Endothelial cell of umbilical vein (primary cell): ENCODE measurements at regions not wholly inside any gene's neighbourhood (a gene's known extent, or its start where the extent isn't known, plus 50 kb on each side); places are given as distances from the start of the nearest gene placed in this dataset.

Experiments used
- BruUV-seq: library from RNA; stranded (reverse); fragments of 400-500 nt; replicated peaks from 2 replicates; lab custom pipeline; 2021; lab: Mats Ljungman, UMichigan
- CTCF ChIA-PET: fragments of 300-600, 350-600 bp; sonication (Branson Sonifier 250); formaldehyde crosslinking; loops from one replicate; lab custom pipeline; 2021; ENCODE audit warnings: antibody characterized with exemption, inconsistent platforms; lab: Charles Lee
- POLR2A ChIA-PET: fragments of 300-600, 350-600 bp; sonication (Branson Sonifier 250); formaldehyde crosslinking; loops from one replicate; lab custom pipeline; 2021; ENCODE audit warnings: antibody characterized with exemption, inconsistent platforms; lab: Charles Lee
- DNase-seq: peaks from one replicate; pipeline ENCODE4 v3.0.0-alpha.2; 2011; ENCODE audit warnings: low read depth, low spot score
- FAIRE-seq: peaks from 2 replicates; lab custom pipeline; 2011; peaks lifted over from hg19 to GRCh38; lab: Jason Lieb, UNC
- H2AFZ ChIP-seq: 2 replicates; pipeline ENCODE4 v1.6.0; 2012; ENCODE audit warnings: low read depth, low read length, control low read depth, inconsistent platforms
- H3K27ac ChIP-seq: 2 replicates; pipeline ENCODE4 v1.5.1; 2011; ENCODE audit warnings: low read depth, mild to moderate bottlenecking, control low read depth, low read length, moderate library complexity; ENCODE audit not compliant: insufficient read depth
- H3K27me3 ChIP-seq, 2 experiments: 2 replicates each; pipeline versions ENCODE4 v1.6.0 to v1.6.1; 2011; ENCODE audit warnings: low read length in 2 of 2, mixed read lengths in 1 of 2; ENCODE audit not compliant: control insufficient read depth in 2 of 2, insufficient read depth in 2 of 2
- H3K36me3 ChIP-seq, 2 experiments: 2 replicates in 1 of 2; 3 replicates in 1 of 2; pipeline ENCODE4 v1.5.1; 2011; ENCODE audit warnings: low read length in 2 of 2, mild to moderate bottlenecking in 1 of 2, moderate library complexity in 1 of 2; ENCODE audit not compliant: control insufficient read depth in 2 of 2, insufficient read depth in 2 of 2; ENCODE audit errors: extremely low read depth in 1 of 2
- H3K4me1 ChIP-seq: 3 replicates; pipeline ENCODE4 v1.5.1; 2011; ENCODE audit warnings: mild to moderate bottlenecking, low read length; ENCODE audit not compliant: control insufficient read depth, insufficient read depth; ENCODE audit errors: extremely low read depth
- H3K4me2 ChIP-seq: 2 replicates; pipeline ENCODE4 v1.6.1; 2011; ENCODE audit warnings: low read length, control low read depth, mixed read lengths; ENCODE audit not compliant: insufficient read depth
- H3K4me3 ChIP-seq, 3 experiments: fragments of 200-600 bp in 1 of 3; sonication (generic), shearing (Covaris generic) in 1 of 3; replicated peaks in 1 of 3; 2 replicates each; pipeline ENCODE4 v1.5.1; 2011 to 2016; ENCODE audit warnings: control low read depth in 3 of 3, low read length in 3 of 3, mild to moderate bottlenecking in 2 of 3, inconsistent platforms in 1 of 3, low read depth in 1 of 3, moderate library complexity in 1 of 3; ENCODE audit not compliant: insufficient read depth in 1 of 3
- H3K79me2 ChIP-seq: 2 replicates; pipeline ENCODE4 v1.6.0; 2012; ENCODE audit warnings: low read length, inconsistent platforms; ENCODE audit not compliant: control insufficient read depth, insufficient read depth
- H3K9ac ChIP-seq: replicated peaks from 2 replicates; pipeline ENCODE3; 2011; ENCODE audit warnings: low read length, control low read depth; ENCODE audit not compliant: insufficient read depth; ENCODE audit errors: extremely low read depth
- H3K9me1 ChIP-seq: replicated peaks from 3 replicates; pipeline ENCODE4 v1.6.0; 2011; ENCODE audit warnings: mild to moderate bottlenecking, low read length; ENCODE audit not compliant: control insufficient read depth, insufficient read depth; ENCODE audit errors: extremely low read depth
- H3K9me3 ChIP-seq: replicated peaks from 2 replicates; pipeline ENCODE4 v1.5.1; 2012; ENCODE audit warnings: low read length, inconsistent platforms; ENCODE audit not compliant: control insufficient read depth, insufficient read depth
- H4K20me1 ChIP-seq: replicated peaks from 2 replicates; pipeline ENCODE3; 2011; ENCODE audit warnings: mild to moderate bottlenecking, low read length; ENCODE audit not compliant: control insufficient read depth, insufficient read depth; ENCODE audit errors: extremely low read depth
- EZH2 ChIP-seq: IDR thresholded peaks from 2 replicates; pipeline ENCODE4 v1.6.1; 2012; ENCODE audit warnings: borderline replicate concordance, low read depth, mild to moderate bottlenecking, moderate library complexity, low read length, inconsistent platforms; ENCODE audit not compliant: severe bottlenecking
- FOS ChIP-seq: IDR thresholded peaks from 2 replicates; pipeline ENCODE4 v1.6.1; 2011; ENCODE audit warnings: mild to moderate bottlenecking, low read length, moderate library complexity, borderline replicate concordance; ENCODE audit not compliant: insufficient read depth
- GATA2 ChIP-seq: IDR thresholded peaks from 2 replicates; pipeline ENCODE4 v1.7.0; 2011; ENCODE audit warnings: low read depth, mild to moderate bottlenecking, moderate library complexity, mixed read lengths, low read length; ENCODE audit not compliant: insufficient read length, insufficient read depth
- JUN ChIP-seq: IDR thresholded peaks from 2 replicates; pipeline ENCODE4 v1.6.1; 2011; ENCODE audit warnings: borderline replicate concordance, low read depth; ENCODE audit not compliant: insufficient read length, insufficient read depth
- MYC ChIP-seq: IDR thresholded peaks from one replicate; pipeline ENCODE4 v1.6.1; 2011; ENCODE audit warnings: mild to moderate bottlenecking, low read depth, low read length
- POLR2A ChIP-seq: IDR thresholded peaks from 2 replicates; pipeline ENCODE4 v1.6.1; 2012; ENCODE audit warnings: low read depth, mild to moderate bottlenecking, control low read depth, low read length
- POLR2AphosphoS5 ChIP-seq: IDR thresholded peaks from 2 replicates; pipeline ENCODE4 v1.6.1; 2012; ENCODE audit warnings: low read depth, mild to moderate bottlenecking, control low read depth, low read length, moderate library complexity; ENCODE audit not compliant: insufficient read depth
- dilution Hi-C: fragments of 300-500 bp; cut with MboI; formaldehyde crosslinking; loops from one replicate; pipeline ENCODE4 v1.15.0; 2019; ENCODE audit warnings: low sequenced_read_pairs; ENCODE audit not compliant: extremely low pct_ligation_motif_present
- intact Hi-C: fragments of 100-400 bp; cut with micrococcal nuclease; formaldehyde crosslinking; loops from one replicate; pipeline ENCODE4 v1.10.0; 2022
- TF ChIP-seq, protein P1 (sequence below), 2 donors: IDR thresholded peaks; 1 replicate in 1 of 2; 2 replicates in 1 of 2; pipeline ENCODE4 v1.5.1; 2011; ENCODE audit warnings: low read length in 2 of 2, mild to moderate bottlenecking in 2 of 2, moderate library complexity in 2 of 2, control low read depth in 1 of 2, inconsistent platforms in 1 of 2, low read depth in 1 of 2; ENCODE audit not compliant: insufficient read depth in 1 of 2; ENCODE audit errors: extremely low read depth in 1 of 2
- TF ChIP-seq, protein P2 (sequence below): IDR thresholded peaks from 2 replicates; pipeline ENCODE4 v1.6.1; 2011; ENCODE audit not compliant: insufficient read depth, insufficient read length

DNA sequence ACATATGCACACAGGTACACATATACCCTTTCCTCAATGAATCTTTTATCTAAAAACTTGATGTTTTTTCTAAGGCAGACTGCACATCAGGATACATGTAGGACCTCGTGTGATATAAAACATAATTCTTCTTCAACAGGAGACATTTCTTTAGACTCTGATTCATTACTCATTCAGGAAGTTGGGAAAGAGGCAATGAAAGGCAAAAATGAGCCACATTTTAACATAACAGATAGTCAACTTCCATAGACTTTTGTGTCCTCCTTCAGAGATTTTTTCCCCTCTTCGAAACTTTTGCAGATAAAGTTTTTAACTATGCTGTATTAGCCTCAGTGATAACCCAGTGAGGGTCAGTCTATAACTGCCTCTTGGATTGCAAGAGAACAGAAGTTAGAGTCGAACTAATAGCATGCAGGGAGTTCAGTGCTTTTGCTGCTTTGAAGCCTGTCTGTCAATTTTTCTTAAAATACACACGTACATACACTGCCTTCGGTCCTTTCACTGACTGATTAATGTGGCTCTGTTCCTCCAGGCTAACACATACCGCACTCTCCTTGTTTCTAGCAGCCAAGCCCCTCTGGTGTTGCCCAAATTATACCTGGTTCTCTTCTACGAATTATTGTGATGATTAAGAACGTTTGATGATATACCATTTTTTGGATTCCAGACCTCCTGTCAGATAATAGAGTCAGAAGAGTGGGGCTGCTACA, 562.5 kb upstream of the MAP3K7 start:
- Histone ChIP-seq H3K9me1 (no peaks in the 10 kb centered on the region), H3K4me3 (no peak overlapping the region), H3K4me2 (no peak overlapping the region), H3K9ac (no peak overlapping the region), H3K27me3 (no peaks in the 10 kb centered on the region), H3K27ac (no peak overlapping the region), H3K9me3 (no peaks in the 10 kb centered on the region), H2AFZ (no peak overlapping the region), H3K79me2 (no peaks in the 10 kb centered on the region), H4K20me1 (no peaks in the 10 kb centered on the region), H3K4me1 (no peaks in the 10 kb centered on the region), H3K36me3 (no peaks in the 10 kb centered on the region)
- ChIA-PET POLR2A (no interaction called here), CTCF (no interaction called here)
- FAIRE-seq (no peak), DNase-seq (no peak)
- TF ChIP-seq, protein P1, sequence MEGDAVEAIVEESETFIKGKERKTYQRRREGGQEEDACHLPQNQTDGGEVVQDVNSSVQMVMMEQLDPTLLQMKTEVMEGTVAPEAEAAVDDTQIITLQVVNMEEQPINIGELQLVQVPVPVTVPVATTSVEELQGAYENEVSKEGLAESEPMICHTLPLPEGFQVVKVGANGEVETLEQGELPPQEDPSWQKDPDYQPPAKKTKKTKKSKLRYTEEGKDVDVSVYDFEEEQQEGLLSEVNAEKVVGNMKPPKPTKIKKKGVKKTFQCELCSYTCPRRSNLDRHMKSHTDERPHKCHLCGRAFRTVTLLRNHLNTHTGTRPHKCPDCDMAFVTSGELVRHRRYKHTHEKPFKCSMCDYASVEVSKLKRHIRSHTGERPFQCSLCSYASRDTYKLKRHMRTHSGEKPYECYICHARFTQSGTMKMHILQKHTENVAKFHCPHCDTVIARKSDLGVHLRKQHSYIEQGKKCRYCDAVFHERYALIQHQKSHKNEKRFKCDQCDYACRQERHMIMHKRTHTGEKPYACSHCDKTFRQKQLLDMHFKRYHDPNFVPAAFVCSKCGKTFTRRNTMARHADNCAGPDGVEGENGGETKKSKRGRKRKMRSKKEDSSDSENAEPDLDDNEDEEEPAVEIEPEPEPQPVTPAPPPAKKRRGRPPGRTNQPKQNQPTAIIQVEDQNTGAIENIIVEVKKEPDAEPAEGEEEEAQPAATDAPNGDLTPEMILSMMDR (IDR thresholded peaks at IDR 0.05; ENCODE audit: extremely low read depth in 1 of 2, insufficient read depth in 1 of 2, low read depth in 1 of 2, low read length in 2 of 2) = no peak
- no peak for TF ChIP-seq FOS
- TF ChIP-seq POLR2A = no peak
- no peak for TF ChIP-seq JUN
- TF ChIP-seq, protein P2, sequence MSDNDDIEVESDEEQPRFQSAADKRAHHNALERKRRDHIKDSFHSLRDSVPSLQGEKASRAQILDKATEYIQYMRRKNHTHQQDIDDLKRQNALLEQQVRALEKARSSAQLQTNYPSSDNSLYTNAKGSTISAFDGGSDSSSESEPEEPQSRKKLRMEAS = no peak
- TF ChIP-seq POLR2AphosphoS5 = no peak
- TF ChIP-seq MYC = no peak
- TF ChIP-seq GATA2 = no peak
- TF ChIP-seq EZH2 = no peak
- no TSS peak for BruUV-seq
- intact Hi-C loops = no loop called here
- dilution Hi-C loops = no loop called here
